ENCODE measurements at regions not wholly inside any gene's neighbourhood (a gene's known extent, or its start where the extent isn't known, plus 50 kb on each side); places are given as distances from the start of the nearest gene placed in this dataset.

DNA sequence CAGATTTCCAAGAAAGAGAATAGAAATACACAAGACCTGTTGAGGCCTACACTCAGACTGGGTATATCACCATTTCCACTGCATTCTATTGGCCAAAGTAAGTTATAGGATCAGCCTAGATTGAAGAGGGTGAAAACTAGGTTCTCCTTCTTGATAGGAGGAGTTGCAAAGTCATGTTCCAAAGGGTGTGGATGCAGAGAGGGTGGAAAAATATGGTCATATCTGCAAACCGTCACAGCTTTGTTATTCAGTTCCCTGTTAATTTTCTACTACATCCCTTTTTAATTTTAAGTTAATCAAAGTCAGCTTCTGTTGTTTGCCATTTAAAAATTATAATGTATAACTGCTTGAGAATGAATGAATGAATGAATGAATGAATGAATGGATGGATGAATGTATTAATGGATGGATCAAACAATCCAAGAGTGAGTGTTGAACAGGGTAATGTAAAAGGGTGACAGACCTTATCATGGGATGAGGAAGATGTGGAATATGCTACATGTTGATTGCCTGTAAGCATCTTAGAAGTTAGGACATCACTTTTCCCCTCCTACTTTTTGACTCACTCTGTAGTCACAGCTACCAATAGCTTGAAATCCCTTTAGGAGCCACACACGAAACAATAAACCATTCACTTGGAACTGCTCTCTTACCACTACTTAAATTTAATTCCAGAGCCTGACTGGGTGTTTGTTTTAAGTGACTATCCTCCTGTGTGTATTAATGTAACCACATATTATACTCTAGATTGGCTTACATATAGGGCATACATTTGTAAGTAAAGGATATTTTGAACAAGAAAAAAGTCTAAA lies 121.5 kb downstream of the CCDC34 start:
- TF ChIP-seq, protein P1, sequence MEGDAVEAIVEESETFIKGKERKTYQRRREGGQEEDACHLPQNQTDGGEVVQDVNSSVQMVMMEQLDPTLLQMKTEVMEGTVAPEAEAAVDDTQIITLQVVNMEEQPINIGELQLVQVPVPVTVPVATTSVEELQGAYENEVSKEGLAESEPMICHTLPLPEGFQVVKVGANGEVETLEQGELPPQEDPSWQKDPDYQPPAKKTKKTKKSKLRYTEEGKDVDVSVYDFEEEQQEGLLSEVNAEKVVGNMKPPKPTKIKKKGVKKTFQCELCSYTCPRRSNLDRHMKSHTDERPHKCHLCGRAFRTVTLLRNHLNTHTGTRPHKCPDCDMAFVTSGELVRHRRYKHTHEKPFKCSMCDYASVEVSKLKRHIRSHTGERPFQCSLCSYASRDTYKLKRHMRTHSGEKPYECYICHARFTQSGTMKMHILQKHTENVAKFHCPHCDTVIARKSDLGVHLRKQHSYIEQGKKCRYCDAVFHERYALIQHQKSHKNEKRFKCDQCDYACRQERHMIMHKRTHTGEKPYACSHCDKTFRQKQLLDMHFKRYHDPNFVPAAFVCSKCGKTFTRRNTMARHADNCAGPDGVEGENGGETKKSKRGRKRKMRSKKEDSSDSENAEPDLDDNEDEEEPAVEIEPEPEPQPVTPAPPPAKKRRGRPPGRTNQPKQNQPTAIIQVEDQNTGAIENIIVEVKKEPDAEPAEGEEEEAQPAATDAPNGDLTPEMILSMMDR (IDR thresholded peaks at IDR 0.05), result no peak
- no peak for TF ChIP-seq POLR2A (IDR thresholded peaks at IDR 0.05)

Data from uterus (tissue), 2 donors.